ENCODE measurements at regions not wholly inside any gene's neighbourhood (a gene's known extent, or its start where the extent isn't known, plus 50 kb on each side); places are given as distances from the start of the nearest gene placed in this dataset.

GRCh38 chr4:100649417-100649816 is 131.6 kb upstream of the EMCN start:
- no peaks in the 10 kb centered on the region for H3K36me3 ChIP-seq
- H3K9me3 ChIP-seq, result no peaks in the 10 kb centered on the region
- no peak for TF ChIP-seq CTCF (IDR thresholded peaks at IDR 0.05)
- H3K4me1 ChIP-seq (ENCODE audit: control insufficient read depth in 1 of 2, insufficient read depth in 1 of 2, low read depth in 1 of 2, low read length in 1 of 2), result peaks cover 21 to 26% of the 10 kb centered on the region in 2 experiments
- no peaks in the 10 kb centered on the region for H3K27me3 ChIP-seq
- H3K4me3 ChIP-seq (ENCODE audit: low read depth in 1 of 2, low read length in 1 of 2), result no peak overlapping the region
- H3K27ac ChIP-seq, result no peak overlapping the region

GRCh38 chr4:100644150-100644549 is 126.3 kb upstream of the EMCN start:
- no peaks in the 10 kb centered on the region for H3K36me3 ChIP-seq
- no peaks in the 10 kb centered on the region for H3K27me3 ChIP-seq
- no peak overlapping the region for H3K27ac ChIP-seq
- H3K4me3 ChIP-seq (ENCODE audit: low read depth in 1 of 2, low read length in 1 of 2), result no peak overlapping the region
- TF ChIP-seq CTCF (IDR thresholded peaks at IDR 0.05), result no peak
- no peaks in the 10 kb centered on the region for H3K4me1 ChIP-seq (ENCODE audit: control insufficient read depth in 1 of 2, insufficient read depth in 1 of 2, low read depth in 1 of 2, low read length in 1 of 2)
- no peaks in the 10 kb centered on the region for H3K9me3 ChIP-seq

GRCh38 chr4:100641336-100641735 is 123.5 kb upstream of the EMCN start:
- no peak overlapping the region for H3K27ac ChIP-seq
- no peaks in the 10 kb centered on the region for H3K4me1 ChIP-seq (ENCODE audit: control insufficient read depth in 1 of 2, insufficient read depth in 1 of 2, low read depth in 1 of 2, low read length in 1 of 2)
- H3K36me3 ChIP-seq, result no peaks in the 10 kb centered on the region
- no peaks in the 10 kb centered on the region for H3K9me3 ChIP-seq
- no peak for TF ChIP-seq CTCF (IDR thresholded peaks at IDR 0.05)
- H3K27me3 ChIP-seq, result no peaks in the 10 kb centered on the region
- H3K4me3 ChIP-seq (ENCODE audit: low read depth in 1 of 2, low read length in 1 of 2), result no peak overlapping the region

GRCh38 chr4:100635899-100636298 is 118.1 kb upstream of the EMCN start:
- no peak for TF ChIP-seq CTCF (IDR thresholded peaks at IDR 0.05)
- Histone ChIP-seq H3K27ac (no peak overlapping the region), H3K4me3 (ENCODE audit: low read depth in 1 of 2, low read length in 1 of 2) (no peak overlapping the region), H3K9me3 (no peaks in the 10 kb centered on the region), H3K27me3 (no peaks in the 10 kb centered on the region), H3K36me3 (no peaks in the 10 kb centered on the region), H3K4me1 (ENCODE audit: control insufficient read depth in 1 of 2, insufficient read depth in 1 of 2, low read depth in 1 of 2, low read length in 1 of 2) (peaks cover 7% of the 10 kb centered on the region in 2 experiments)

GRCh38 chr4:100633269-100633668 is 115.4 kb upstream of the EMCN start:
- no peaks in the 10 kb centered on the region for H3K36me3 ChIP-seq
- no peak overlapping the region for H3K27ac ChIP-seq
- TF ChIP-seq CTCF (IDR thresholded peaks at IDR 0.05), result no peak
- H3K27me3 ChIP-seq, result no peaks in the 10 kb centered on the region
- H3K4me3 ChIP-seq (ENCODE audit: low read depth in 1 of 2, low read length in 1 of 2), result no peak overlapping the region
- peaks cover 7% of the 10 kb centered on the region in 2 experiments for H3K4me1 ChIP-seq (ENCODE audit: control insufficient read depth in 1 of 2, insufficient read depth in 1 of 2, low read depth in 1 of 2, low read length in 1 of 2)
- no peaks in the 10 kb centered on the region for H3K9me3 ChIP-seq

- no peak overlapping the region for H3K4me3 ChIP-seq (ENCODE audit: low read depth in 1 of 2, low read length in 1 of 2)
- H3K36me3 ChIP-seq, result no peaks in the 10 kb centered on the region
- no peak for TF ChIP-seq CTCF (IDR thresholded peaks at IDR 0.05)
- no peaks in the 10 kb centered on the region for H3K9me3 ChIP-seq
- no peaks in the 10 kb centered on the region for H3K27me3 ChIP-seq
- H3K4me1 ChIP-seq (ENCODE audit: control insufficient read depth in 1 of 2, insufficient read depth in 1 of 2, low read depth in 1 of 2, low read length in 1 of 2), result peaks cover 7% of the 10 kb centered on the region in 2 experiments
- no peak overlapping the region for H3K27ac ChIP-seq
Observed at GRCh38 chr4:100632163-100632562, 114.3 kb upstream of the EMCN start.
